ENCODE measurements at regions not wholly inside any gene's neighbourhood (a gene's known extent, or its start where the extent isn't known, plus 50 kb on each side); places are given as distances from the start of the nearest gene placed in this dataset.

- TF ChIP-seq, protein P1, sequence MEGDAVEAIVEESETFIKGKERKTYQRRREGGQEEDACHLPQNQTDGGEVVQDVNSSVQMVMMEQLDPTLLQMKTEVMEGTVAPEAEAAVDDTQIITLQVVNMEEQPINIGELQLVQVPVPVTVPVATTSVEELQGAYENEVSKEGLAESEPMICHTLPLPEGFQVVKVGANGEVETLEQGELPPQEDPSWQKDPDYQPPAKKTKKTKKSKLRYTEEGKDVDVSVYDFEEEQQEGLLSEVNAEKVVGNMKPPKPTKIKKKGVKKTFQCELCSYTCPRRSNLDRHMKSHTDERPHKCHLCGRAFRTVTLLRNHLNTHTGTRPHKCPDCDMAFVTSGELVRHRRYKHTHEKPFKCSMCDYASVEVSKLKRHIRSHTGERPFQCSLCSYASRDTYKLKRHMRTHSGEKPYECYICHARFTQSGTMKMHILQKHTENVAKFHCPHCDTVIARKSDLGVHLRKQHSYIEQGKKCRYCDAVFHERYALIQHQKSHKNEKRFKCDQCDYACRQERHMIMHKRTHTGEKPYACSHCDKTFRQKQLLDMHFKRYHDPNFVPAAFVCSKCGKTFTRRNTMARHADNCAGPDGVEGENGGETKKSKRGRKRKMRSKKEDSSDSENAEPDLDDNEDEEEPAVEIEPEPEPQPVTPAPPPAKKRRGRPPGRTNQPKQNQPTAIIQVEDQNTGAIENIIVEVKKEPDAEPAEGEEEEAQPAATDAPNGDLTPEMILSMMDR (IDR thresholded peaks at IDR 0.05; ENCODE audit: low read depth, low read length, poor library complexity, severe bottlenecking): no peak
- no peak for TF ChIP-seq EZH2phosphoT487 (IDR thresholded peaks at IDR 0.05; ENCODE audit: borderline replicate concordance, low read length)
These were observed 122.2 kb downstream of the ZBTB18 start for GRCh38 chr1:244173240-244173639.
